ENCODE measurements at regions not wholly inside any gene's neighbourhood (a gene's known extent, or its start where the extent isn't known, plus 50 kb on each side); places are given as distances from the start of the nearest gene placed in this dataset.
"Not testable (repeated sequence)": the region's sequence is repeated elsewhere in the genome, so short reads cannot be mapped to it uniquely, and the experiment has no call there.

GRCh38 chr4:188780686-188781085 is 641.4 kb downstream of the TRIML1 start:
- DNase-seq (ENCODE audit: low spot score, unreplicated experiment) = no peak
- H3K27me3 Mint-ChIP-seq = no peaks in the 10 kb centered on the region
- H3K4me1 Mint-ChIP-seq (ENCODE audit: low read depth) = no peaks in the 10 kb centered on the region
- H3K9me3 Mint-ChIP-seq (ENCODE audit: low read depth) = peaks cover under 1% of the 10 kb centered on the region
- no peaks in the 10 kb centered on the region for H3K36me3 Mint-ChIP-seq (ENCODE audit: insufficient read depth)
- TF ChIP-seq CTCF (IDR thresholded peaks at IDR 0.05; ENCODE audit: unreplicated experiment) = no peak
- no peak overlapping the region for H3K27ac Mint-ChIP-seq
- H3K4me3 Mint-ChIP-seq (ENCODE audit: low read depth) = no peak overlapping the region

GRCh38 chr4:188781655-188782054 is 642.4 kb downstream of the TRIML1 start:
- TF ChIP-seq CTCF (IDR thresholded peaks at IDR 0.05; ENCODE audit: unreplicated experiment) = peak; percentile 49
- H3K4me3 Mint-ChIP-seq (ENCODE audit: low read depth) = no peak overlapping the region
- no peaks in the 10 kb centered on the region for H3K27me3 Mint-ChIP-seq
- H3K36me3 Mint-ChIP-seq (ENCODE audit: insufficient read depth) = no peaks in the 10 kb centered on the region
- no peak overlapping the region for H3K27ac Mint-ChIP-seq
- H3K4me1 Mint-ChIP-seq (ENCODE audit: low read depth) = no peaks in the 10 kb centered on the region
- no peak for DNase-seq (ENCODE audit: low spot score, unreplicated experiment)
- no peaks in the 10 kb centered on the region for H3K9me3 Mint-ChIP-seq (ENCODE audit: low read depth)

GRCh38 chr4:188783175-188783574 is 643.9 kb downstream of the TRIML1 start:
- TF ChIP-seq CTCF (IDR thresholded peaks at IDR 0.05; ENCODE audit: unreplicated experiment) = no peak
- Mint-ChIP-seq H3K4me3 (ENCODE audit: low read depth) (no peak overlapping the region), H3K27ac (no peak overlapping the region), H3K4me1 (ENCODE audit: low read depth) (no peaks in the 10 kb centered on the region), H3K9me3 (ENCODE audit: low read depth) (no peaks in the 10 kb centered on the region), H3K36me3 (ENCODE audit: insufficient read depth) (no peaks in the 10 kb centered on the region), H3K27me3 (no peaks in the 10 kb centered on the region)
- DNase-seq (ENCODE audit: low spot score, unreplicated experiment) = no peak

GRCh38 chr4:188783606-188784160 is 644.4 kb downstream of the TRIML1 start:
- Mint-ChIP-seq H3K9me3 (ENCODE audit: low read depth) (no peaks in the 10 kb centered on the region), H3K4me1 (ENCODE audit: low read depth) (no peaks in the 10 kb centered on the region), H3K36me3 (ENCODE audit: insufficient read depth) (no peaks in the 10 kb centered on the region), H3K27me3 (no peaks in the 10 kb centered on the region), H3K27ac (no peak overlapping the region), H3K4me3 (ENCODE audit: low read depth) (no peak overlapping the region)
- no peak for TF ChIP-seq CTCF (IDR thresholded peaks at IDR 0.05; ENCODE audit: unreplicated experiment)
- no peak for DNase-seq (ENCODE audit: low spot score, unreplicated experiment)

- not testable (repeated sequence) for H3K4me3 Mint-ChIP-seq (ENCODE audit: low read depth); H3K27me3 Mint-ChIP-seq; H3K36me3 Mint-ChIP-seq (ENCODE audit: insufficient read depth); H3K9me3 Mint-ChIP-seq (ENCODE audit: low read depth); H3K27ac Mint-ChIP-seq; DNase-seq (ENCODE audit: low spot score, unreplicated experiment); H3K4me1 Mint-ChIP-seq (ENCODE audit: low read depth)
Measured at GRCh38 chr4:188796600-188796999, 657.4 kb downstream of the TRIML1 start.

- H3K4me1 Mint-ChIP-seq (ENCODE audit: low read depth); DNase-seq (ENCODE audit: low spot score, unreplicated experiment); H3K27ac Mint-ChIP-seq; H3K4me3 Mint-ChIP-seq (ENCODE audit: low read depth); H3K36me3 Mint-ChIP-seq (ENCODE audit: insufficient read depth); H3K9me3 Mint-ChIP-seq (ENCODE audit: low read depth); H3K27me3 Mint-ChIP-seq: not testable (repeated sequence)
Measured at GRCh38 chr4:188797011-188797410, 657.8 kb downstream of the TRIML1 start.
